ENCODE measurements at regions not wholly inside any gene's neighbourhood (a gene's known extent, or its start where the extent isn't known, plus 50 kb on each side); places are given as distances from the start of the nearest gene placed in this dataset.

- DNase-seq (ENCODE audit: low spot score): no peak
- no peak for TF ChIP-seq CTCF (IDR thresholded peaks at IDR 0.05; ENCODE audit: extremely low read depth, insufficient read depth, missing control alignments)
- in situ Hi-C loops (cut with MboI; ENCODE audit: low pct_unique_long_range_greater_than_20kb, low sequenced_read_pairs, unreplicated experiment): no loop called here
These were observed 143.7 kb upstream of the WWC1 start for GRCh38 chr5:168147568-168148360.

- DNase-seq (ENCODE audit: low spot score): peak; percentile 39
- in situ Hi-C loops (cut with MboI; ENCODE audit: low pct_unique_long_range_greater_than_20kb, low sequenced_read_pairs, unreplicated experiment): no loop called here
- no peak for TF ChIP-seq CTCF (IDR thresholded peaks at IDR 0.05; ENCODE audit: extremely low read depth, insufficient read depth, missing control alignments)
These were observed 140.4 kb upstream of the WWC1 start for GRCh38 chr5:168151041-168151440.

GRCh38 chr5:168152660-168153059 lies 138.8 kb upstream of the WWC1 start:
- no peak for TF ChIP-seq CTCF (IDR thresholded peaks at IDR 0.05; ENCODE audit: extremely low read depth, insufficient read depth, missing control alignments)
- DNase-seq (ENCODE audit: low spot score): no peak
- in situ Hi-C loops (cut with MboI; ENCODE audit: low pct_unique_long_range_greater_than_20kb, low sequenced_read_pairs, unreplicated experiment): no loop called here

GRCh38 chr5:168153263-168153875 lies 138.1 kb upstream of the WWC1 start:
- in situ Hi-C loops (cut with MboI; ENCODE audit: low pct_unique_long_range_greater_than_20kb, low sequenced_read_pairs, unreplicated experiment): no loop called here
- DNase-seq (ENCODE audit: low spot score): no peak
- no peak for TF ChIP-seq CTCF (IDR thresholded peaks at IDR 0.05; ENCODE audit: extremely low read depth, insufficient read depth, missing control alignments)

- no peak for TF ChIP-seq CTCF (IDR thresholded peaks at IDR 0.05; ENCODE audit: extremely low read depth, insufficient read depth, missing control alignments)
- in situ Hi-C loops (cut with MboI; ENCODE audit: low pct_unique_long_range_greater_than_20kb, low sequenced_read_pairs, unreplicated experiment): no loop called here
- no peak for DNase-seq (ENCODE audit: low spot score)
These were observed 137.6 kb upstream of the WWC1 start for GRCh38 chr5:168153876-168154270.

GRCh38 chr5:168155585-168155984 lies 135.9 kb upstream of the WWC1 start:
- no peak for DNase-seq (ENCODE audit: low spot score)
- no peak for TF ChIP-seq CTCF (IDR thresholded peaks at IDR 0.05; ENCODE audit: extremely low read depth, insufficient read depth, missing control alignments)
- in situ Hi-C loops (cut with MboI; ENCODE audit: low pct_unique_long_range_greater_than_20kb, low sequenced_read_pairs, unreplicated experiment): no loop called here
